Nephron progenitor cell (in vitro differentiated cells): ENCODE measurements at regions not wholly inside any gene's neighbourhood (a gene's known extent, or its start where the extent isn't known, plus 50 kb on each side); places are given as distances from the start of the nearest gene placed in this dataset.
"Not testable (repeated sequence)": the region's sequence is repeated elsewhere in the genome, so short reads cannot be mapped to it uniquely, and the experiment has no call there.

ENCODE experiments used
- DNase-seq: peaks from one replicate; pipeline ENCODE4 v3.0.0; 2021
- H3K27ac Mint-ChIP-seq: 2 replicates; pipeline ENCODE4 v1.8.0; 2021; ENCODE audit warnings: mild to moderate bottlenecking, moderate library complexity, mixed read lengths
- H3K27me3 Mint-ChIP-seq: 2 replicates; pipeline ENCODE4 v1.8.0; 2021; ENCODE audit warnings: mild to moderate bottlenecking, low read depth, mixed read lengths; ENCODE audit not compliant: poor library complexity
- H3K36me3 Mint-ChIP-seq: 2 replicates; pipeline ENCODE4 v1.8.0; 2021; ENCODE audit warnings: low read depth, mixed read lengths
- H3K4me1 Mint-ChIP-seq: 2 replicates; pipeline ENCODE4 v1.8.0; 2021; ENCODE audit warnings: mixed read lengths
- H3K4me3 Mint-ChIP-seq: 2 replicates; pipeline ENCODE4 v1.8.0; 2021; ENCODE audit warnings: mild to moderate bottlenecking, moderate library complexity, mixed read lengths
- H3K9me3 Mint-ChIP-seq: 2 replicates; pipeline ENCODE4 v1.8.0; 2021; ENCODE audit warnings: mild to moderate bottlenecking, moderate library complexity, mixed read lengths

DNA sequence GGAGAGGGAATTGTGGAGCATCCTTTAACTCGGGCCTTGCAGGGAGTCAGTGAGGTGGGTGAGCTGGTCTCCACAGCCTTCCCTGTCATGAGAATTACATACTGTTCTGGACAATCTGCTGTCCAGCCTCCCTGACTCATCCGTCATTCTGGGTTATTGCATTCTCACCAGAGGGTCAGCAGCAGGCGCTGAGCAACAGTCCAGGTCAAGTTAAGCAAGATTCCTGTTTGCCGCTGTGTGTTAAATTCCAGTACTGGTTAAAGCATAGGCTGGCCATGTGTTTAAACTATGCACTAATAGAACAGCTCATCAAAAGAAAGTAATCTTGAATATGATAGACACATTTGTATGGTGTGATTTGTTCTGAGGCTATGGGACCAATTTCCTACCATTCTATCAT, 167.1 kb upstream of the LRRC61 start:
- H3K4me1 Mint-ChIP-seq, H3K36me3 Mint-ChIP-seq, H3K27ac Mint-ChIP-seq, DNase-seq, H3K4me3 Mint-ChIP-seq, H3K9me3 Mint-ChIP-seq: not testable (repeated sequence)
- H3K27me3 Mint-ChIP-seq = peaks cover 14% of the 10 kb centered on the region

GRCh38 chr7:150158696-150159095, 164.5 kb upstream of the LRRC61 start:
- H3K27ac Mint-ChIP-seq, H3K4me1 Mint-ChIP-seq, H3K9me3 Mint-ChIP-seq, H3K4me3 Mint-ChIP-seq, DNase-seq, H3K36me3 Mint-ChIP-seq: not testable (repeated sequence)
- H3K27me3 Mint-ChIP-seq = peaks cover 14% of the 10 kb centered on the region

DNA sequence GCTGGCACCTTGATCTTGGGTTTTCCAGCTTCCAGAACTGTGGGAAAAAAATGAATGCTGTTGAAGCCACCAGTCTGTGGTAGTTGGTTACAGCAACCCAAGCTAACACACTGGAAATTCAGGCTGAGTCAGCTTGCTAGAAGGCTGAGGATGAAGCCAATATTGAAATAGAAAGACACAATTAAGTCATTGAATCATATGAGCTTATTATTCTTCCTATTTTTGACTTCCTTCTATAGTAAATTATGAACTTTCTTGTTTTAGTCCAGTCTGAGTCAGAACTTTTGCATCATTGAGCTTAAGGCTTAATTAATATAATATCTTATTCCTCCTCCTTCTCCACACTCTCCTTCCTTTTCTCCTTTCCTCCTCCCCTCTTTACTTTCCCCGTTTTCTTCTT, 153.6 kb upstream of the LRRC61 start:
- H3K27me3 Mint-ChIP-seq = not testable (repeated sequence)

GRCh38 chr7:150169943-150170490, 153.1 kb upstream of the LRRC61 start:
- H3K27me3 Mint-ChIP-seq, DNase-seq, H3K4me3 Mint-ChIP-seq, H3K9me3 Mint-ChIP-seq, H3K36me3 Mint-ChIP-seq, H3K4me1 Mint-ChIP-seq, H3K27ac Mint-ChIP-seq: not testable (repeated sequence)

More for the DNA sequence above, 153.6 kb upstream of the LRRC61 start:
- H3K4me1 Mint-ChIP-seq, H3K27ac Mint-ChIP-seq, H3K4me3 Mint-ChIP-seq, DNase-seq, H3K9me3 Mint-ChIP-seq, H3K36me3 Mint-ChIP-seq: not testable (repeated sequence)

DNA sequence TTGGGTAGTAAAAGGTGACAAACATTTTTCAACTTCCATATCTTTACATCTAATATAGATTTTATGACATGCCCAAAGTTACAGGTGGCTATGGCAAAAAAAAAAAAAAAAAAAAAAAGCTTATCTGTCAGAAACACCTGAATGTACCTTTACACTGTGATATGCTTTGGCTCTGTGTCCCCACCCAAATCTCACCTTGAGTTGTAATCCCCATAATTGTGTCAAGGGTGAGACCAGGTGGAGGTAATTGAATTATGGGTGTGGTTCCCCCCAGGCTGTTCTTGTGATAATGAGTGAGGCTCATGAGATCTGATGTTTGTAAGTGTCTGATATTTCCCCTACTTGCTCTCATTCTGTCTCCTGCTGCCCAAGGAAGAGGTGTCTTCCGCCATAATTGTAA, 139.6 kb upstream of the LRRC61 start:
- not testable (repeated sequence) for H3K4me1 Mint-ChIP-seq, H3K9me3 Mint-ChIP-seq, DNase-seq, H3K27ac Mint-ChIP-seq, H3K4me3 Mint-ChIP-seq, H3K36me3 Mint-ChIP-seq
- peaks cover 11% of the 10 kb centered on the region for H3K27me3 Mint-ChIP-seq

GRCh38 chr7:150189963-150190362, 133.2 kb upstream of the LRRC61 start:
- H3K36me3 Mint-ChIP-seq, DNase-seq, H3K4me1 Mint-ChIP-seq, H3K27ac Mint-ChIP-seq, H3K27me3 Mint-ChIP-seq, H3K4me3 Mint-ChIP-seq, H3K9me3 Mint-ChIP-seq: not testable (repeated sequence)

DNA sequence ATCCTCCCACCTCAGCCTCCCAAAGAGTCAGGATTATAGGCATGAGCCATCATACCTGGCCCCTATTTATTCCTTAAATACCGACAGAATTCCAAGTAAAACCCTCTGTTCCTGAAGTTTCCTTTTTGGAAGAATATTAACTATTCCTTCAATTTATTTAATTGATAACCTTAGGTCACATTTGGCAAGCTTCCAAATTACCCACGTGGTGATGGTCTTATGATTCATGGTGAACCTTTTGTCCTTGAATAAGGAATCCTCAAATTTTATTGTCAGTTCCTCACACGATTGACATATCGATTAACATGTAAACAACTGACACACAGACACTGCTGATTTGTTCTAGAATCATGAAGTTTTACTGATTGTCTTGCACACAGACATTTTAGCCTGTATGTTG, 130.6 kb upstream of the LRRC61 start:
- H3K4me1 Mint-ChIP-seq, DNase-seq, H3K9me3 Mint-ChIP-seq, H3K36me3 Mint-ChIP-seq, H3K27ac Mint-ChIP-seq, H3K27me3 Mint-ChIP-seq, H3K4me3 Mint-ChIP-seq: not testable (repeated sequence)

DNA sequence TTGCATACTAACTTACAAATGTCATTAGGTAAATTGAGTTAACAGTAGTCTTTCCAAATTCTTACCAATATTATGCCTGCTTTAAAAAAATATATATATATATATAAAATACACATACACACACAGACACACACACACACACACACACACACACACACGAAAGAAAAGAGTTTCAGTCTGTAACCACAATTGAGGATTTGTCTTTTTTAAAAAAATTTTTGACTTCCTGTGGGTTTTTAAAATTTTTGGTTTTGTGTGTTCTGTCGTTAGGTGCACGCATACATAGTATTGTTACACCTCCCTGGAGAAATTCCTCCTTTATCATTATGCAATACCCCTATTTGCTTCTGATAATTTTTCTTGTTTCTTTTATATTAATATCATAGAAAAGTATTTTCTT, 129.3 kb upstream of the LRRC61 start:
- DNase-seq, H3K27ac Mint-ChIP-seq, H3K27me3 Mint-ChIP-seq, H3K4me1 Mint-ChIP-seq, H3K4me3 Mint-ChIP-seq, H3K9me3 Mint-ChIP-seq, H3K36me3 Mint-ChIP-seq: not testable (repeated sequence)
